ENCODE measurements at regions not wholly inside any gene's neighbourhood (a gene's known extent, or its start where the extent isn't known, plus 50 kb on each side); places are given as distances from the start of the nearest gene placed in this dataset.

DNA sequence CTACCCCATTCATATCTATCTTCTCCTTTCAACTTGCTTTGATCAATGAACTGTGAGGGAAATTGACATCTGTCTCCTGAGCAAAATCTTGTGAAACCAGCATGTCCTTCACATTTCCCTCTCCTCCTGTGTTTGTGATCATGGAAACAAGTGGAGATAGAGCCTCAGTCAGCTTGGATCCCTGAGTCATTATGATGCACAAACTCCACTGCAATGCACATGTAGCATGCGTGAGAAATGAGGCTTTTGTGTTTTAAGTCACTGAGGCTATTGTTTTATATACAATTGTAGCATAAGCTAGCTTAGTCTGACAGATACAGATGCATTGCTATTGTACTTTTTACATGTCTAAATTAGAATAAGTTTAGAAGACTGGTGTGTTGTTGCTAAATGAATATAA is 85.2 kb upstream of the HNMT start (continued):
- TF ChIP-seq, protein P1, sequence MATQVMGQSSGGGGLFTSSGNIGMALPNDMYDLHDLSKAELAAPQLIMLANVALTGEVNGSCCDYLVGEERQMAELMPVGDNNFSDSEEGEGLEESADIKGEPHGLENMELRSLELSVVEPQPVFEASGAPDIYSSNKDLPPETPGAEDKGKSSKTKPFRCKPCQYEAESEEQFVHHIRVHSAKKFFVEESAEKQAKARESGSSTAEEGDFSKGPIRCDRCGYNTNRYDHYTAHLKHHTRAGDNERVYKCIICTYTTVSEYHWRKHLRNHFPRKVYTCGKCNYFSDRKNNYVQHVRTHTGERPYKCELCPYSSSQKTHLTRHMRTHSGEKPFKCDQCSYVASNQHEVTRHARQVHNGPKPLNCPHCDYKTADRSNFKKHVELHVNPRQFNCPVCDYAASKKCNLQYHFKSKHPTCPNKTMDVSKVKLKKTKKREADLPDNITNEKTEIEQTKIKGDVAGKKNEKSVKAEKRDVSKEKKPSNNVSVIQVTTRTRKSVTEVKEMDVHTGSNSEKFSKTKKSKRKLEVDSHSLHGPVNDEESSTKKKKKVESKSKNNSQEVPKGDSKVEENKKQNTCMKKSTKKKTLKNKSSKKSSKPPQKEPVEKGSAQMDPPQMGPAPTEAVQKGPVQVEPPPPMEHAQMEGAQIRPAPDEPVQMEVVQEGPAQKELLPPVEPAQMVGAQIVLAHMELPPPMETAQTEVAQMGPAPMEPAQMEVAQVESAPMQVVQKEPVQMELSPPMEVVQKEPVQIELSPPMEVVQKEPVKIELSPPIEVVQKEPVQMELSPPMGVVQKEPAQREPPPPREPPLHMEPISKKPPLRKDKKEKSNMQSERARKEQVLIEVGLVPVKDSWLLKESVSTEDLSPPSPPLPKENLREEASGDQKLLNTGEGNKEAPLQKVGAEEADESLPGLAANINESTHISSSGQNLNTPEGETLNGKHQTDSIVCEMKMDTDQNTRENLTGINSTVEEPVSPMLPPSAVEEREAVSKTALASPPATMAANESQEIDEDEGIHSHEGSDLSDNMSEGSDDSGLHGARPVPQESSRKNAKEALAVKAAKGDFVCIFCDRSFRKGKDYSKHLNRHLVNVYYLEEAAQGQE (IDR thresholded peaks at IDR 0.05; ENCODE audit: low read depth, low read length): no peak

DNA sequence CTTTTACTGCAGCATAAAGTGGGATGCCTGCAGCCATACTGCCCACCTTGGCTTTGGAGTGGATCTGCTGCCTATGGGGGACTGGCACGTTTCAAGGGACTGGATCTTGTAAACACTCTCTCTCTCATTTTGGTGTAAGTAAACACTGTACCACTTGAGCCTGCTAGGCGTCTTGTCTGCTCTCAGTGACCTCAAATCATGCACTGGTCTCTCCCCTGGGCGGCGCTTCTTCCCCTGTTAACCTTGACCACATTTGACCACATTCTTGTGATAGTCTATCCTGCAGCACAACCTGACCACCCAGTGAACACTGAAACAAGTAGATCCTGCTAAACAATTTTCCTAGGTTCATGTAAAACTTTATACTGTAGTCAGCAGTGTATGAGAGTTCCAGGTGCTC is 82.6 kb upstream of the HNMT start:
- WGBS (ENCODE audit: low lambda C conversion rate): 52% methylated on average over 4 of the region's 4 CpGs
- Histone ChIP-seq H3K9me3 (no peaks in the 10 kb centered on the region), H3K27me3 (ENCODE audit: insufficient read depth) (no peaks in the 10 kb centered on the region), H3K9ac (no peak overlapping the region), H3F3A (replicated peaks; ENCODE audit: insufficient read depth) (no peaks in the 10 kb centered on the region), H3K9me2 (no peaks in the 10 kb centered on the region), H4K20me1 (ENCODE audit: insufficient read depth) (no peaks in the 10 kb centered on the region), H2AFZ (ENCODE audit: low read depth) (no peak overlapping the region), H3K4me1 (ENCODE audit: control insufficient read depth in 1 of 2, insufficient read depth in 2 of 2, low read depth in 1 of 2, low read length in 1 of 2) (no peaks in the 10 kb centered on the region), H3K4me3 (ENCODE audit: low read depth in 2 of 2, low read length in 1 of 2) (no peak overlapping the region), H3K4me2 (no peak overlapping the region), H3K36me3 (replicated peaks in 1 of 2; ENCODE audit: control insufficient read depth in 1 of 2, insufficient read depth in 2 of 2, low read length in 1 of 2) (no peaks in the 10 kb centered on the region), H3K79me2 (ENCODE audit: insufficient read depth) (no peaks in the 10 kb centered on the region; the same call in 1 of the 2 replicates), H3K27ac (ENCODE audit: low read depth in 2 of 2, low read length in 1 of 2) (no peak overlapping the region)
- TF ChIP-seq CHD2 (IDR thresholded peaks at IDR 0.05; ENCODE audit: low read length, partially characterized antibody): no peak
- CTCF ChIA-PET: interaction anchor here (1.3 kb wide), 1 partner anchor 17 kb away, joined by 4 read pairs; no protein-coding TSS in a partner anchor
- DNase-seq: no peak
- POLR2A ChIA-PET: no interaction called here

DNA sequence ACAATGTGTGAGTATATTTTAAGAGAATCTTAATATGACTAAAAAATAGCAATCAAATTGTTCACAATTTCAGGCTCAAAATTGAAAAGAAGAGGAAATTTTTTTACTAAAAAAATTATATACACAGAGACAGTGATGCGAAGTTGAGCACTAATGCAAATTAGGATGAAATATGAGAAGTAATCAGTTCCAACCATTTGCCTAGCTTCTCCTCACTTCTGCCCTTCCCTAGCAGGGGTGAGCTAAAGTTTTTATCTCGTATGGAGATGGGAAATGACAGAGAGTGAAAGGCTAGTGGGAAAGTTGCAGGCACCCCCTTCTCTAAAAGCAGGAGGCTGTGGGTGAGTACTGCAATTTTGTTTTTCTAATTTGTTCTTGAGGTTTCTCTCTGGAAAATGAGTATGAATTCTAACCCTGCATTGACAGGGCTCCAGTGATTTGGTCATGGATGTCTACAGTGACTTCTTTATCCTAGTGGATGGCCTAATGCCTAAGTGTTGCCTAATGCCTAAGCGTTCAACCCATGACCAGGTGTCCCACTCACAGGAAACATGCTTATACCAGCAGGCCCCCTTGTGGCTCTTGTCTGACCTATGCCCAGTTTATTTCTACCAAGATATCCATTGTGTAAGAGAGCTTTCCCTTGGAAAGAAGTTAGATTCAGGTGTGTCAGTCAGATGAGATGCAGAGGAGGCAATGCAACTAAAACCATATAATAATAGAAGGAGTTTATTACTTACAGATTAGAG is 78.0 kb upstream of the HNMT start:
- H3F3A ChIP-seq (replicated peaks; ENCODE audit: insufficient read depth): no peaks in the 10 kb centered on the region
- no peaks in the 10 kb centered on the region for H3K79me2 ChIP-seq (ENCODE audit: insufficient read depth)
- no peak for DNase-seq
- H3K27me3 ChIP-seq (ENCODE audit: insufficient read depth): no peaks in the 10 kb centered on the region
- H3K4me1 ChIP-seq (ENCODE audit: control insufficient read depth in 1 of 2, insufficient read depth in 2 of 2, low read depth in 1 of 2, low read length in 1 of 2): no peaks in the 10 kb centered on the region
- no peaks in the 10 kb centered on the region for H3K9me2 ChIP-seq
- no peaks in the 10 kb centered on the region for H3K36me3 ChIP-seq (replicated peaks in 1 of 2; ENCODE audit: control insufficient read depth in 1 of 2, insufficient read depth in 2 of 2, low read length in 1 of 2)
- ChIA-PET POLR2A (no interaction called here), CTCF (interaction anchor here (0.8 to 6.3 kb wide), 6 partner anchors 9 to 940 kb away, joined by 3 to 45 read pairs (median 16); no protein-coding TSS in a partner anchor)
- 47% methylated on average over 2 of the region's 3 CpGs for WGBS (ENCODE audit: low lambda C conversion rate)
- no peak overlapping the region for H3K4me2 ChIP-seq
- no peak overlapping the region for H3K9ac ChIP-seq
- no peaks in the 10 kb centered on the region for H3K9me3 ChIP-seq
- H2AFZ ChIP-seq (ENCODE audit: low read depth): no peak overlapping the region
- H3K4me3 ChIP-seq (ENCODE audit: low read depth in 2 of 2, low read length in 1 of 2): no peak overlapping the region
- 0 out of 2 replicates have a peak, but pooled peaks have one; percentile 23 for TF ChIP-seq RAD21 (IDR thresholded peaks at IDR 0.05; ENCODE audit: low read length)
- TF ChIP-seq RXRA (IDR thresholded peaks at IDR 0.05; ENCODE audit: borderline replicate concordance, low read depth): no peak
- no peaks in the 10 kb centered on the region for H4K20me1 ChIP-seq (ENCODE audit: insufficient read depth)
- no peak overlapping the region for H3K27ac ChIP-seq (ENCODE audit: low read depth in 2 of 2, low read length in 1 of 2)
